ENCODE measurements at regions not wholly inside any gene's neighbourhood (a gene's known extent, or its start where the extent isn't known, plus 50 kb on each side); places are given as distances from the start of the nearest gene placed in this dataset.

- H3F3A ChIP-seq (ENCODE audit: insufficient read depth, low read length, poor library complexity, severe bottlenecking): no peaks in the 10 kb centered on the region
- H3K27ac ChIP-seq (ENCODE audit: low read length): no peak overlapping the region
- H3K9me3 ChIP-seq (ENCODE audit: low read length): no peaks in the 10 kb centered on the region
- no peaks in the 10 kb centered on the region for H3K27me3 ChIP-seq (ENCODE audit: insufficient read depth, low read depth, low read length)
- TF ChIP-seq RAD21 (conservative IDR thresholded peaks at IDR 0.05) (no peak), SMC3 (conservative IDR thresholded peaks at IDR 0.05; ENCODE audit: poor library complexity) (no peak), MXI1 (conservative IDR thresholded peaks at IDR 0.05; ENCODE audit: poor library complexity, severe bottlenecking) (no peak), TAF1 (IDR thresholded peaks at IDR 0.05; ENCODE audit: low read depth) (no peak), EP300 (conservative IDR thresholded peaks at IDR 0.05; ENCODE audit: poor library complexity, severe bottlenecking) (no peak), POLR2AphosphoS5 (IDR thresholded peaks at IDR 0.05) (no peak), EZH2 (IDR thresholded peaks at IDR 0.05; ENCODE audit: borderline replicate concordance, insufficient read depth, low read length, poor library complexity, severe bottlenecking) (no peak)
- TF ChIP-seq, protein P1, sequence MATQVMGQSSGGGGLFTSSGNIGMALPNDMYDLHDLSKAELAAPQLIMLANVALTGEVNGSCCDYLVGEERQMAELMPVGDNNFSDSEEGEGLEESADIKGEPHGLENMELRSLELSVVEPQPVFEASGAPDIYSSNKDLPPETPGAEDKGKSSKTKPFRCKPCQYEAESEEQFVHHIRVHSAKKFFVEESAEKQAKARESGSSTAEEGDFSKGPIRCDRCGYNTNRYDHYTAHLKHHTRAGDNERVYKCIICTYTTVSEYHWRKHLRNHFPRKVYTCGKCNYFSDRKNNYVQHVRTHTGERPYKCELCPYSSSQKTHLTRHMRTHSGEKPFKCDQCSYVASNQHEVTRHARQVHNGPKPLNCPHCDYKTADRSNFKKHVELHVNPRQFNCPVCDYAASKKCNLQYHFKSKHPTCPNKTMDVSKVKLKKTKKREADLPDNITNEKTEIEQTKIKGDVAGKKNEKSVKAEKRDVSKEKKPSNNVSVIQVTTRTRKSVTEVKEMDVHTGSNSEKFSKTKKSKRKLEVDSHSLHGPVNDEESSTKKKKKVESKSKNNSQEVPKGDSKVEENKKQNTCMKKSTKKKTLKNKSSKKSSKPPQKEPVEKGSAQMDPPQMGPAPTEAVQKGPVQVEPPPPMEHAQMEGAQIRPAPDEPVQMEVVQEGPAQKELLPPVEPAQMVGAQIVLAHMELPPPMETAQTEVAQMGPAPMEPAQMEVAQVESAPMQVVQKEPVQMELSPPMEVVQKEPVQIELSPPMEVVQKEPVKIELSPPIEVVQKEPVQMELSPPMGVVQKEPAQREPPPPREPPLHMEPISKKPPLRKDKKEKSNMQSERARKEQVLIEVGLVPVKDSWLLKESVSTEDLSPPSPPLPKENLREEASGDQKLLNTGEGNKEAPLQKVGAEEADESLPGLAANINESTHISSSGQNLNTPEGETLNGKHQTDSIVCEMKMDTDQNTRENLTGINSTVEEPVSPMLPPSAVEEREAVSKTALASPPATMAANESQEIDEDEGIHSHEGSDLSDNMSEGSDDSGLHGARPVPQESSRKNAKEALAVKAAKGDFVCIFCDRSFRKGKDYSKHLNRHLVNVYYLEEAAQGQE (IDR thresholded peaks at IDR 0.05; ENCODE audit: borderline replicate concordance): no peak
- TF ChIP-seq, protein P2, sequence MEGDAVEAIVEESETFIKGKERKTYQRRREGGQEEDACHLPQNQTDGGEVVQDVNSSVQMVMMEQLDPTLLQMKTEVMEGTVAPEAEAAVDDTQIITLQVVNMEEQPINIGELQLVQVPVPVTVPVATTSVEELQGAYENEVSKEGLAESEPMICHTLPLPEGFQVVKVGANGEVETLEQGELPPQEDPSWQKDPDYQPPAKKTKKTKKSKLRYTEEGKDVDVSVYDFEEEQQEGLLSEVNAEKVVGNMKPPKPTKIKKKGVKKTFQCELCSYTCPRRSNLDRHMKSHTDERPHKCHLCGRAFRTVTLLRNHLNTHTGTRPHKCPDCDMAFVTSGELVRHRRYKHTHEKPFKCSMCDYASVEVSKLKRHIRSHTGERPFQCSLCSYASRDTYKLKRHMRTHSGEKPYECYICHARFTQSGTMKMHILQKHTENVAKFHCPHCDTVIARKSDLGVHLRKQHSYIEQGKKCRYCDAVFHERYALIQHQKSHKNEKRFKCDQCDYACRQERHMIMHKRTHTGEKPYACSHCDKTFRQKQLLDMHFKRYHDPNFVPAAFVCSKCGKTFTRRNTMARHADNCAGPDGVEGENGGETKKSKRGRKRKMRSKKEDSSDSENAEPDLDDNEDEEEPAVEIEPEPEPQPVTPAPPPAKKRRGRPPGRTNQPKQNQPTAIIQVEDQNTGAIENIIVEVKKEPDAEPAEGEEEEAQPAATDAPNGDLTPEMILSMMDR (IDR thresholded peaks at IDR 0.05; ENCODE audit: poor library complexity, severe bottlenecking): no peak
- H2AFZ ChIP-seq (ENCODE audit: low read depth, low read length): no peak overlapping the region
- H4K20me1 ChIP-seq (ENCODE audit: insufficient read depth): no peaks in the 10 kb centered on the region
- no peak overlapping the region for H3K9ac ChIP-seq (ENCODE audit: low read length)
- H3K4me2 ChIP-seq (ENCODE audit: low read length): no peak overlapping the region
- no peaks in the 10 kb centered on the region for H3K9me2 ChIP-seq (ENCODE audit: insufficient read depth, low read length)
- H3K4me3 ChIP-seq (ENCODE audit: low read length): no peak overlapping the region
- no peaks in the 10 kb centered on the region for H3K79me2 ChIP-seq (replicated peaks; ENCODE audit: insufficient read depth, low read length)
- H3K36me3 ChIP-seq (ENCODE audit: insufficient read depth, low read length): no peaks in the 10 kb centered on the region
Observed at GRCh38 chr4:107408968-107409367, 311.1 kb downstream of the PAPSS1 start.

DNA sequence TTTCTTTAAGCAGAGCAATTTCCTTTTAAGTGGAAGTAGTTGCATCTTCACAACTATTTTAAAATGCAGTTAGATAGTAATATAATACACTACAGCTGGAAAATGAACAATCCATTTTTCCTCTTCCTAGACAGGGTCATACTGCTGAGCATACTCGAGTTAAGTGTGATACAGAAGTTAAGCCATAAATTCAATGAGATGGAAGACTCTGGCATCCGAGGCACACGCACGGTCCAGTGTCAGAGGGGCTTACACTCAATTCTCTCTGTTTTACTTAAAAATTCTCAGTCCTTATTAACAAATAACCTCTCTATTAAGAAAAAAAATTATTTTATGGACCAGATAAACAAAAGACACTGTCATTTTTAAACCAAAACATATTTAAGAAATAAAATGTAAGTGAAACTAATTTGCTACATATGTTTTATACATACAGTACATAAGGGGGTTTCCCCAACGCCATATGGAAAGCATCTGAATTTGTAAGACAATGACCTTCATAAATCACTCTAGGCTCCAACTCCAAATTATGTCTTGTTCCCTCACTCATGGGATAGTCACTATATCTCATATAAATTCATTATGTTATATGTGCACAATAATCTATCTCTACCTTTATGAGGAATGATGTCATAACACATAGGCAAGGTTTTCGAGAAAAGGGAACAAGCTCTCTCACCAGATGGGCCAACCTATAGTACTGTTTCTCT lies 315.3 kb downstream of the PAPSS1 start:
- Histone ChIP-seq H3K27me3 (ENCODE audit: insufficient read depth, low read depth, low read length) (no peaks in the 10 kb centered on the region), H3F3A (ENCODE audit: insufficient read depth, low read length, poor library complexity, severe bottlenecking) (no peaks in the 10 kb centered on the region), H3K9me2 (ENCODE audit: insufficient read depth, low read length) (no peaks in the 10 kb centered on the region), H3K9ac (ENCODE audit: low read length) (no peak overlapping the region), H2AFZ (ENCODE audit: low read depth, low read length) (no peak overlapping the region), H3K27ac (ENCODE audit: low read length) (no peak overlapping the region), H4K20me1 (ENCODE audit: insufficient read depth) (no peaks in the 10 kb centered on the region), H3K4me3 (ENCODE audit: low read length) (no peak overlapping the region), H3K9me3 (ENCODE audit: low read length) (no peaks in the 10 kb centered on the region), H3K79me2 (replicated peaks; ENCODE audit: insufficient read depth, low read length) (no peaks in the 10 kb centered on the region), H3K4me2 (ENCODE audit: low read length) (no peak overlapping the region), H3K36me3 (ENCODE audit: insufficient read depth, low read length) (no peaks in the 10 kb centered on the region)
- TF ChIP-seq EZH2 (IDR thresholded peaks at IDR 0.05; ENCODE audit: borderline replicate concordance, insufficient read depth, low read length, poor library complexity, severe bottlenecking) (no peak), EP300 (conservative IDR thresholded peaks at IDR 0.05; ENCODE audit: poor library complexity, severe bottlenecking) (no peak), MXI1 (conservative IDR thresholded peaks at IDR 0.05; ENCODE audit: poor library complexity, severe bottlenecking) (no peak), SMC3 (conservative IDR thresholded peaks at IDR 0.05; ENCODE audit: poor library complexity) (no peak), RAD21 (conservative IDR thresholded peaks at IDR 0.05) (no peak), TAF1 (IDR thresholded peaks at IDR 0.05; ENCODE audit: low read depth) (no peak), POLR2AphosphoS5 (IDR thresholded peaks at IDR 0.05) (no peak)
- TF ChIP-seq, protein P2 (IDR thresholded peaks at IDR 0.05; ENCODE audit: poor library complexity, severe bottlenecking): no peak
- TF ChIP-seq, protein P1 (IDR thresholded peaks at IDR 0.05; ENCODE audit: borderline replicate concordance): no peak

Data from neural cell (in vitro differentiated cells).